Liver (tissue), 8 donors: ENCODE measurements at regions not wholly inside any gene's neighbourhood (a gene's known extent, or its start where the extent isn't known, plus 50 kb on each side); places are given as distances from the start of the nearest gene placed in this dataset.

Source experiments
- DNase-seq: peaks from one replicate; pipeline ENCODE4 v3.0.0-alpha.2; 2017; ENCODE audit warnings: low spot score
- H3K27ac ChIP-seq, 2 donors: one replicate each; pipeline ENCODE4 v1.7.0; 2013; ENCODE audit warnings: inconsistent platforms in 2 of 2, low read length in 2 of 2, control low read depth in 1 of 2, low read depth in 1 of 2, mild to moderate bottlenecking in 1 of 2
- H3K27me3 ChIP-seq, 4 donors: one replicate each; pipeline versions ENCODE4 v1.6.1 to v1.7.0; 2013; ENCODE audit warnings: low read length in 3 of 4, inconsistent platforms in 1 of 4, mild to moderate bottlenecking in 1 of 4, moderate library complexity in 1 of 4; ENCODE audit not compliant: control insufficient read depth in 4 of 4, insufficient read depth in 4 of 4
- H3K36me3 ChIP-seq, 4 donors: one replicate each; pipeline versions ENCODE4 v1.6.1 to v1.7.0; 2013; ENCODE audit warnings: low read length in 3 of 4, mild to moderate bottlenecking in 3 of 4, low read depth in 1 of 4, moderate library complexity in 1 of 4; ENCODE audit not compliant: control insufficient read depth in 4 of 4, insufficient read depth in 3 of 4
- H3K4me1 ChIP-seq, 4 donors: one replicate each; pipeline versions ENCODE4 v1.6.1 to v1.7.0; 2013; ENCODE audit warnings: low read length in 3 of 4, mild to moderate bottlenecking in 3 of 4, moderate library complexity in 1 of 4; ENCODE audit not compliant: control insufficient read depth in 4 of 4, insufficient read depth in 4 of 4
- H3K4me3 ChIP-seq, 3 donors: one replicate each; pipeline versions ENCODE4 v1.6.1 to v1.7.0; 2013; ENCODE audit warnings: low read length in 3 of 3, control low read depth in 1 of 3, low read depth in 1 of 3, mild to moderate bottlenecking in 1 of 3
- H3K9ac ChIP-seq, 2 donors: one replicate each; pipeline ENCODE4 v1.7.0; 2013; ENCODE audit warnings: low read length in 2 of 2, mild to moderate bottlenecking in 2 of 2, moderate library complexity in 2 of 2, control low read depth in 1 of 2, low read depth in 1 of 2
- H3K9me3 ChIP-seq, 4 donors: one replicate each; pipeline versions ENCODE4 v1.6.1 to v1.7.0; 2013; ENCODE audit warnings: low read length in 3 of 4; ENCODE audit not compliant: control insufficient read depth in 4 of 4
- EGR1 ChIP-seq, 2 donors: IDR thresholded peaks; 2 replicates each; pipeline ENCODE4 v1.6.1; 2016 to 2018; ENCODE audit warnings: antibody characterized with exemption in 2 of 2, low read depth in 2 of 2
- FOXA1 ChIP-seq: IDR thresholded peaks from 2 replicates; pipeline ENCODE4 v1.6.1; 2016; ENCODE audit warnings: antibody characterized with exemption
- FOXA2 ChIP-seq: IDR thresholded peaks from 2 replicates; pipeline ENCODE4 v1.6.1; 2016; ENCODE audit warnings: antibody characterized with exemption
- GABPA ChIP-seq, 2 donors: IDR thresholded peaks in 1 of 2; conservative IDR thresholded peaks in 1 of 2; 2 replicates each; pipeline ENCODE4 v1.6.1; 2016; ENCODE audit warnings: antibody characterized with exemption in 2 of 2, mild to moderate bottlenecking in 1 of 2, moderate library complexity in 1 of 2
- HNF4A ChIP-seq, 2 donors: conservative IDR thresholded peaks; 2 replicates each; pipeline ENCODE4 v1.6.1; 2016; ENCODE audit warnings: antibody characterized with exemption in 2 of 2, mild to moderate bottlenecking in 2 of 2
- HNF4G ChIP-seq: IDR thresholded peaks from 2 replicates; pipeline ENCODE4 v1.6.1; 2016; ENCODE audit warnings: antibody characterized with exemption
- JUND ChIP-seq, 2 donors: IDR thresholded peaks; 2 replicates each; pipeline ENCODE4 v1.6.1; 2016; ENCODE audit warnings: antibody characterized with exemption in 2 of 2
- NR2F2 ChIP-seq: IDR thresholded peaks from 2 replicates; pipeline ENCODE4 v1.6.1; 2016; ENCODE audit warnings: antibody characterized with exemption
- RAD21 ChIP-seq, 2 donors: IDR thresholded peaks; 2 replicates each; pipeline ENCODE4 v1.6.1; 2016; ENCODE audit warnings: antibody characterized with exemption in 2 of 2, mild to moderate bottlenecking in 2 of 2
- RXRA ChIP-seq, 2 donors: IDR thresholded peaks; 2 replicates each; pipeline ENCODE4 v1.6.1; 2017 to 2018; ENCODE audit warnings: antibody characterized with exemption in 2 of 2, mild to moderate bottlenecking in 1 of 2
- SP1 ChIP-seq: IDR thresholded peaks from 2 replicates; pipeline ENCODE4 v1.6.1; 2018; ENCODE audit warnings: antibody characterized with exemption, mild to moderate bottlenecking
- TAF1 ChIP-seq: conservative IDR thresholded peaks from 2 replicates; pipeline ENCODE4 v1.6.1; 2016; ENCODE audit warnings: antibody characterized with exemption, mild to moderate bottlenecking
- YY1 ChIP-seq: IDR thresholded peaks from 2 replicates; pipeline ENCODE4 v1.6.1; 2016; ENCODE audit warnings: antibody characterized with exemption, mild to moderate bottlenecking
- WGBS: extraction: QIAGEN DNeasy Blood & Tissue Kit; methylation state at CpG from one replicate; pipeline ENCODE4 v1.1.7; 2013; 5-methylcytosine and 5-hydroxymethylcytosine counted together
- TF ChIP-seq, protein P1 (sequence below): IDR thresholded peaks from 2 replicates; pipeline ENCODE4 v1.6.1; 2016; ENCODE audit warnings: antibody characterized with exemption
- TF ChIP-seq, protein P2 (sequence below): IDR thresholded peaks from 2 replicates; pipeline ENCODE4 v1.6.1; 2016; ENCODE audit warnings: antibody characterized with exemption
- TF ChIP-seq, protein P3 (sequence below): IDR thresholded peaks from 2 replicates; pipeline ENCODE4 v1.6.1; 2016; ENCODE audit warnings: antibody characterized with exemption
- TF ChIP-seq, protein P4 (sequence below): IDR thresholded peaks from 2 replicates; pipeline ENCODE4 v1.6.1; 2016; ENCODE audit warnings: antibody characterized with exemption, mild to moderate bottlenecking
- TF ChIP-seq, protein P5 (sequence below): fragments of 150-350 bp; IDR thresholded peaks from 2 replicates; pipeline ENCODE4 v1.5.1; 2017; ENCODE audit warnings: improper control_type of control experiment, low read depth, low read length; ENCODE audit not compliant: missing input control
- donor health status: healthy.
- donor health status: healthy.
- donor health status: healthy.
- donor health status: healthy.
- donor health status: healthy.

DNA sequence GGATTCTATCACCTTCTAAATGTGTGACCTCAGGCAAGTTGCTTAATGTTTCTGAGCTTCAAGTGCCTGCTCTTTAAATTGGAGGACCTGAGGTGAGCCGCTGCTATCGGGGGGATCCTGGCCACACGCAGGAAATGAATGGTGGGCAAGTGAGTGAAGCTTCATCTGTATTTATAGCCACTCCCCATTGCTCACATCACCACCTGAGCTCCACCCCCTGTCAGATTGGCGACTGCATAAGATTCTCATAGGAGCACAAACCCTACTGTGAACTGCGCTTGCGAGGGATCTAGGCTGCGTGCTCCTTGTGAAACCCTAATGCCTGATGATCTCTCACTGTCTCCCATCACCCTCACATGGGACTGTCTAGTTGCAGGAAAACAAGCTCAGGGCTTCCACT is 158.6 kb upstream of the CCND2 start:
- Histone ChIP-seq H3K9me3 (no peaks in the 10 kb centered on the region), H3K27ac (no peak overlapping the region), H3K36me3 (no peaks in the 10 kb centered on the region), H3K27me3 (no peaks in the 10 kb centered on the region), H3K9ac (no peak overlapping the region), H3K4me3 (no peak overlapping the region), H3K4me1 (peaks cover 0 to 5% (median 2%) of the 10 kb centered on the region in 4 donors)
- TF ChIP-seq TAF1 = no peak
- no peak for TF ChIP-seq RAD21 (IDR thresholded peaks at IDR 0.05)
- TF ChIP-seq SP1 = no peak
- no peak for TF ChIP-seq HNF4G
- TF ChIP-seq JUND (IDR thresholded peaks at IDR 0.05) = no peak
- TF ChIP-seq, protein P1, sequence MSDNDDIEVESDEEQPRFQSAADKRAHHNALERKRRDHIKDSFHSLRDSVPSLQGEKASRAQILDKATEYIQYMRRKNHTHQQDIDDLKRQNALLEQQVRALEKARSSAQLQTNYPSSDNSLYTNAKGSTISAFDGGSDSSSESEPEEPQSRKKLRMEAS = no peak
- TF ChIP-seq, protein P2, sequence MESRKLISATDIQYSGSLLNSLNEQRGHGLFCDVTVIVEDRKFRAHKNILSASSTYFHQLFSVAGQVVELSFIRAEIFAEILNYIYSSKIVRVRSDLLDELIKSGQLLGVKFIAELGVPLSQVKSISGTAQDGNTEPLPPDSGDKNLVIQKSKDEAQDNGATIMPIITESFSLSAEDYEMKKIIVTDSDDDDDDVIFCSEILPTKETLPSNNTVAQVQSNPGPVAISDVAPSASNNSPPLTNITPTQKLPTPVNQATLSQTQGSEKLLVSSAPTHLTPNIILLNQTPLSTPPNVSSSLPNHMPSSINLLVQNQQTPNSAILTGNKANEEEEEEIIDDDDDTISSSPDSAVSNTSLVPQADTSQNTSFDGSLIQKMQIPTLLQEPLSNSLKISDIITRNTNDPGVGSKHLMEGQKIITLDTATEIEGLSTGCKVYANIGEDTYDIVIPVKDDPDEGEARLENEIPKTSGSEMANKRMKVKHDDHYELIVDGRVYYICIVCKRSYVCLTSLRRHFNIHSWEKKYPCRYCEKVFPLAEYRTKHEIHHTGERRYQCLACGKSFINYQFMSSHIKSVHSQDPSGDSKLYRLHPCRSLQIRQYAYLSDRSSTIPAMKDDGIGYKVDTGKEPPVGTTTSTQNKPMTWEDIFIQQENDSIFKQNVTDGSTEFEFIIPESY = no peak
- TF ChIP-seq, protein P3, sequence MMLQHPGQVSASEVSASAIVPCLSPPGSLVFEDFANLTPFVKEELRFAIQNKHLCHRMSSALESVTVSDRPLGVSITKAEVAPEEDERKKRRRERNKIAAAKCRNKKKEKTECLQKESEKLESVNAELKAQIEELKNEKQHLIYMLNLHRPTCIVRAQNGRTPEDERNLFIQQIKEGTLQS = no peak
- no peak for TF ChIP-seq YY1
- no peak for TF ChIP-seq HNF4A (conservative IDR thresholded peaks at IDR 0.05)
- no peak for TF ChIP-seq FOXA1
- no peak for TF ChIP-seq RXRA (IDR thresholded peaks at IDR 0.05)
- TF ChIP-seq, protein P4, sequence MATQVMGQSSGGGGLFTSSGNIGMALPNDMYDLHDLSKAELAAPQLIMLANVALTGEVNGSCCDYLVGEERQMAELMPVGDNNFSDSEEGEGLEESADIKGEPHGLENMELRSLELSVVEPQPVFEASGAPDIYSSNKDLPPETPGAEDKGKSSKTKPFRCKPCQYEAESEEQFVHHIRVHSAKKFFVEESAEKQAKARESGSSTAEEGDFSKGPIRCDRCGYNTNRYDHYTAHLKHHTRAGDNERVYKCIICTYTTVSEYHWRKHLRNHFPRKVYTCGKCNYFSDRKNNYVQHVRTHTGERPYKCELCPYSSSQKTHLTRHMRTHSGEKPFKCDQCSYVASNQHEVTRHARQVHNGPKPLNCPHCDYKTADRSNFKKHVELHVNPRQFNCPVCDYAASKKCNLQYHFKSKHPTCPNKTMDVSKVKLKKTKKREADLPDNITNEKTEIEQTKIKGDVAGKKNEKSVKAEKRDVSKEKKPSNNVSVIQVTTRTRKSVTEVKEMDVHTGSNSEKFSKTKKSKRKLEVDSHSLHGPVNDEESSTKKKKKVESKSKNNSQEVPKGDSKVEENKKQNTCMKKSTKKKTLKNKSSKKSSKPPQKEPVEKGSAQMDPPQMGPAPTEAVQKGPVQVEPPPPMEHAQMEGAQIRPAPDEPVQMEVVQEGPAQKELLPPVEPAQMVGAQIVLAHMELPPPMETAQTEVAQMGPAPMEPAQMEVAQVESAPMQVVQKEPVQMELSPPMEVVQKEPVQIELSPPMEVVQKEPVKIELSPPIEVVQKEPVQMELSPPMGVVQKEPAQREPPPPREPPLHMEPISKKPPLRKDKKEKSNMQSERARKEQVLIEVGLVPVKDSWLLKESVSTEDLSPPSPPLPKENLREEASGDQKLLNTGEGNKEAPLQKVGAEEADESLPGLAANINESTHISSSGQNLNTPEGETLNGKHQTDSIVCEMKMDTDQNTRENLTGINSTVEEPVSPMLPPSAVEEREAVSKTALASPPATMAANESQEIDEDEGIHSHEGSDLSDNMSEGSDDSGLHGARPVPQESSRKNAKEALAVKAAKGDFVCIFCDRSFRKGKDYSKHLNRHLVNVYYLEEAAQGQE = no peak
- TF ChIP-seq, protein P5, sequence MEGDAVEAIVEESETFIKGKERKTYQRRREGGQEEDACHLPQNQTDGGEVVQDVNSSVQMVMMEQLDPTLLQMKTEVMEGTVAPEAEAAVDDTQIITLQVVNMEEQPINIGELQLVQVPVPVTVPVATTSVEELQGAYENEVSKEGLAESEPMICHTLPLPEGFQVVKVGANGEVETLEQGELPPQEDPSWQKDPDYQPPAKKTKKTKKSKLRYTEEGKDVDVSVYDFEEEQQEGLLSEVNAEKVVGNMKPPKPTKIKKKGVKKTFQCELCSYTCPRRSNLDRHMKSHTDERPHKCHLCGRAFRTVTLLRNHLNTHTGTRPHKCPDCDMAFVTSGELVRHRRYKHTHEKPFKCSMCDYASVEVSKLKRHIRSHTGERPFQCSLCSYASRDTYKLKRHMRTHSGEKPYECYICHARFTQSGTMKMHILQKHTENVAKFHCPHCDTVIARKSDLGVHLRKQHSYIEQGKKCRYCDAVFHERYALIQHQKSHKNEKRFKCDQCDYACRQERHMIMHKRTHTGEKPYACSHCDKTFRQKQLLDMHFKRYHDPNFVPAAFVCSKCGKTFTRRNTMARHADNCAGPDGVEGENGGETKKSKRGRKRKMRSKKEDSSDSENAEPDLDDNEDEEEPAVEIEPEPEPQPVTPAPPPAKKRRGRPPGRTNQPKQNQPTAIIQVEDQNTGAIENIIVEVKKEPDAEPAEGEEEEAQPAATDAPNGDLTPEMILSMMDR = no peak
- TF ChIP-seq FOXA2 = no peak
- TF ChIP-seq NR2F2 = no peak
- no peak for TF ChIP-seq GABPA (IDR thresholded peaks at IDR 0.05 in 1 of 2, conservative IDR thresholded peaks at IDR 0.05 in 1 of 2)
- TF ChIP-seq EGR1 (IDR thresholded peaks at IDR 0.05; ENCODE audit: low read depth in 2 of 2) = no peak
- no peak for DNase-seq
- 71% methylated on average over 7 of the region's 7 CpGs for WGBS
